ENCODE measurements at regions not wholly inside any gene's neighbourhood (a gene's known extent, or its start where the extent isn't known, plus 50 kb on each side); places are given as distances from the start of the nearest gene placed in this dataset.

DNA sequence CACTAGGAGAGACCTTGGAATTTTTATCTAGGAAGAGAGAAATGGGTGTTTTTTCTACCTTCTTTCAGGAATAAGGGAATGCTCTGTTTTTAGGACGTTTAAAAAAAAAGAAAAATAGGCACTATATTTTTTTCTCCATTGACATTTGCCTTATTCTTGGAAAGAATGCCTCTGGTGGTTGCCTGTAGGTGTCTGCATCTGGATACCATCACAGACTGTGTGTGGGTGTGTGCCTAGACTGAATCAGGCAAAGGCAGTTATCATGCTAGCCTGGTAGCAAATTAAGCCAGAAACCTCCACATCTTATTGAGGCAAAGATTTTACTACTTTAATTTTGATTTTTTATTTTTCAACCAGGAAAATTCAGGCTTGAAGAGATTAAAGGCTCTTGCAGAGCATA lies 513.6 kb upstream of the KCNMB2 start:
- TF ChIP-seq, protein P1, sequence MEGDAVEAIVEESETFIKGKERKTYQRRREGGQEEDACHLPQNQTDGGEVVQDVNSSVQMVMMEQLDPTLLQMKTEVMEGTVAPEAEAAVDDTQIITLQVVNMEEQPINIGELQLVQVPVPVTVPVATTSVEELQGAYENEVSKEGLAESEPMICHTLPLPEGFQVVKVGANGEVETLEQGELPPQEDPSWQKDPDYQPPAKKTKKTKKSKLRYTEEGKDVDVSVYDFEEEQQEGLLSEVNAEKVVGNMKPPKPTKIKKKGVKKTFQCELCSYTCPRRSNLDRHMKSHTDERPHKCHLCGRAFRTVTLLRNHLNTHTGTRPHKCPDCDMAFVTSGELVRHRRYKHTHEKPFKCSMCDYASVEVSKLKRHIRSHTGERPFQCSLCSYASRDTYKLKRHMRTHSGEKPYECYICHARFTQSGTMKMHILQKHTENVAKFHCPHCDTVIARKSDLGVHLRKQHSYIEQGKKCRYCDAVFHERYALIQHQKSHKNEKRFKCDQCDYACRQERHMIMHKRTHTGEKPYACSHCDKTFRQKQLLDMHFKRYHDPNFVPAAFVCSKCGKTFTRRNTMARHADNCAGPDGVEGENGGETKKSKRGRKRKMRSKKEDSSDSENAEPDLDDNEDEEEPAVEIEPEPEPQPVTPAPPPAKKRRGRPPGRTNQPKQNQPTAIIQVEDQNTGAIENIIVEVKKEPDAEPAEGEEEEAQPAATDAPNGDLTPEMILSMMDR (IDR thresholded peaks at IDR 0.05), result no peak
- no peak for TF ChIP-seq POLR2A (IDR thresholded peaks at IDR 0.05; ENCODE audit: low read depth)
- no peak for TF ChIP-seq POLR2AphosphoS5 (IDR thresholded peaks at IDR 0.05)
- TF ChIP-seq EP300 (IDR thresholded peaks at IDR 0.05), result no peak
